ENCODE measurements at regions not wholly inside any gene's neighbourhood (a gene's known extent, or its start where the extent isn't known, plus 50 kb on each side); places are given as distances from the start of the nearest gene placed in this dataset.

DNA sequence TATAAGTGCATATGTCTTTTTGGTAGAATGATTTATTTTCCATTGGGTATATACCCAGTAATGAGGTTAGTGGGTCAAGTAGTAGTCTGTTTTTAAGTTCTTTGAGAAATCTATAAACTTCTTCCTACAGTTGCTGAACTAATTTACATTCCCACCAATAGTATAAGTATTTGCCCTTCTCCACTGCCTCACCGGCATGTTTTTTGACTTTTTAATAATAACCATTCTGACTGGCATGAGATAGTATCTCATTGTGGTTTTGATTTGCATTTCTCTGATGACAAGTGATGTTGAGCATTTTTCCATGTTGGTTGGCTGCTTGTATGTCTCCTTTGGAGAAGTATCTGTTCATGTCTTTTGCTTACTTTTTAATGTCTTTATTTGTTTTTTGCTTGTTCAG, 94.1 kb upstream of the TP63 start (continued):
- TF ChIP-seq, protein P1, sequence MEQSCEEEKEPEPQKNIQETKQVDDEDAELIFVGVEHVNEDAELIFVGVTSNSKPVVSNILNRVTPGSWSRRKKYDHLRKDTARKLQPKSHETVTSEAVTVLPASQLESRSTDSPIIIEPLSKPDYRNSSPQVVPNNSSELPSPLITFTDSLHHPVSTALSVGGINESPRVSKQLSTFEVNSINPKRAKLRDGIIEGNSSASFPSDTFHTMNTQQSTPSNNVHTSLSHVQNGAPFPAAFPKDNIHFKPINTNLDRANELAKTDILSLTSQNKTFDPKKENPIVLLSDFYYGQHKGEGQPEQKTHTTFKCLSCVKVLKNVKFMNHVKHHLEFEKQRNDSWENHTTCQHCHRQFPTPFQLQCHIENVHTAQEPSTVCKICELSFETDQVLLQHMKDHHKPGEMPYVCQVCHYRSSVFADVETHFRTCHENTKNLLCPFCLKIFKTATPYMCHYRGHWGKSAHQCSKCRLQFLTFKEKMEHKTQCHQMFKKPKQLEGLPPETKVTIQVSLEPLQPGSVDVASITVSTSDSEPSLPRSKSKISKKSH (CRISPR knock-in tag; IDR thresholded peaks at IDR 0.05) = no peak
- TF ChIP-seq E2F3 (CRISPR knock-in tag; IDR thresholded peaks at IDR 0.05) = no peak
- TF ChIP-seq E2F1 (CRISPR knock-in tag; IDR thresholded peaks at IDR 0.05) = no peak
- no peak for TF ChIP-seq ATF1 (CRISPR knock-in tag; IDR thresholded peaks at IDR 0.05)
- no peak for TF ChIP-seq ATF1 (tag; IDR thresholded peaks at IDR 0.05)
- no peak for TF ChIP-seq ARID3B (CRISPR knock-in tag; IDR thresholded peaks at IDR 0.05; ENCODE audit: borderline replicate concordance)

DNA sequence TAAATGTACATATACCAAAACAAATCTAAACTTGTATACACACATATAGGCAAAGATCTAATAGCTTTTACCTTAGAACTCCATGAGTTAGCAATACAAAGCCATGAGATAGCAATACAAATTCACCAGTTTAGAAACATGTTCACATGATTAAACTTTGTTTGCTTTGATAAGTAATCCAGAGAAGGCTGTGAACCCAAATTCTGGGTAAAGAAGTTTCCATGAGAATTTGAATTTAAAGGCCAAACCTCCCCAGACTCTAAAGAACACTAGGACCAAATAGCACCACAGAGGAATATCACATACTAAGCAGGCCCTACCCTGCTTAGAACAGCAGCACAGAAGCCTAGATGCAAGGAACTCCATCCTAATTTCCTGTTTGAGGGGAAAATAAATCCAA, 83.7 kb upstream of the TP63 start:
- FAIRE-seq = no peak
- Histone ChIP-seq H3K27me3 (ENCODE audit: control insufficient read depth in 2 of 2, insufficient read depth in 2 of 2, low read length in 2 of 2) (no peaks in the 10 kb centered on the region), H3K27ac (ENCODE audit: extremely low read depth, low read depth, low read length) (no peak overlapping the region), H3K4me1 (replicated peaks in 1 of 2; ENCODE audit: control insufficient read depth in 2 of 2, insufficient read depth in 2 of 2, low read length in 2 of 2) (no peaks in the 10 kb centered on the region), H3K36me3 (ENCODE audit: control insufficient read depth, insufficient read depth, low read length) (no peaks in the 10 kb centered on the region), H4K20me1 (replicated peaks; ENCODE audit: control insufficient read depth, insufficient read depth, low read length) (no peaks in the 10 kb centered on the region), H3K9me1 (ENCODE audit: control insufficient read depth, insufficient read depth, low read length) (no peaks in the 10 kb centered on the region), H3K79me2 (ENCODE audit: control insufficient read depth, insufficient read depth, low read length) (no peaks in the 10 kb centered on the region), H3K4me3 (no peak overlapping the region), H3K4me2 (ENCODE audit: insufficient read depth, low read length) (no peak overlapping the region), H3K9ac (ENCODE audit: insufficient read depth in 1 of 2, low read depth in 2 of 2, low read length in 2 of 2) (no peak overlapping the region), H3K9me3 (replicated peaks; ENCODE audit: control insufficient read depth, insufficient read depth, low read depth, low read length) (no peaks in the 10 kb centered on the region), H2AFZ (ENCODE audit: low read depth, low read length) (no peak overlapping the region)
- in situ Hi-C loops (cut with MboI) = no loop called here
- no TSS peak for BruUV-seq (replicated peaks)
- CTCF ChIA-PET (ENCODE audit: low intra/inter-chr PET ratio) = no interaction called here
- intact Hi-C loops (cut with micrococcal nuclease) = no loop called here
- POLR2A ChIA-PET = no interaction called here
- no peak for ATAC-seq
- DNase-seq (ENCODE audit: extremely low read depth in 1 of 4, low spot score in 3 of 4) = no peak
- TF ChIP-seq HDAC3 (IDR thresholded peaks at IDR 0.05; ENCODE audit: borderline replicate concordance, partially characterized antibody) (no peak), MECOM (CRISPR knock-in tag; IDR thresholded peaks at IDR 0.05) (no peak), CXXC5 (CRISPR knock-in tag; IDR thresholded peaks at IDR 0.05) (no peak), PATZ1 (CRISPR knock-in tag; IDR thresholded peaks at IDR 0.05; ENCODE audit: borderline replicate concordance) (no peak)
- TF ChIP-seq, protein P2, sequence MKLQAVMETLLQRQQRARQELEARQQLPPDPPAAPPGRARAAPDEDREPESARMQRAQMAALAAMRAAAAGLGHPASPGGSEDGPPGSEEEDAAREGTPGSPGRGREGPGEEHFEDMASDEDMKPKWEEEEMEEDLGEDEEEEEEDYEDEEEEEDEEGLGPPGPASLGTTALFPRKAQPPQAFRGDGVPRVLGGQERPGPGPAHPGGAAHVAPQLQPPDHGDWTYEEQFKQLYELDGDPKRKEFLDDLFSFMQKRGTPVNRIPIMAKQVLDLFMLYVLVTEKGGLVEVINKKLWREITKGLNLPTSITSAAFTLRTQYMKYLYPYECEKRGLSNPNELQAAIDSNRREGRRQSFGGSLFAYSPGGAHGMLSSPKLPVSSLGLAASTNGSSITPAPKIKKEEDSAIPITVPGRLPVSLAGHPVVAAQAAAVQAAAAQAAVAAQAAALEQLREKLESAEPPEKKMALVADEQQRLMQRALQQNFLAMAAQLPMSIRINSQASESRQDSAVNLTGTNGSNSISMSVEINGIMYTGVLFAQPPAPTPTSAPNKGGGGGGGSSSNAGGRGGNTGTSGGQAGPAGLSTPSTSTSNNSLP (IDR thresholded peaks at IDR 0.05; ENCODE audit: borderline replicate concordance, low read depth, low read length) = no peak

Measured in K562 (cell line).